Heart left ventricle (tissue), 13 donors: ENCODE measurements at regions not wholly inside any gene's neighbourhood (a gene's known extent, or its start where the extent isn't known, plus 50 kb on each side); places are given as distances from the start of the nearest gene placed in this dataset.
"Not testable (repeated sequence)": the region's sequence is repeated elsewhere in the genome, so short reads cannot be mapped to it uniquely, and the experiment has no call there.

Experiments used
- POLR2A ChIP-seq, 2 donors: fragments of 450-650 bp; IDR thresholded peaks; one replicate each; pipeline ENCODE4 v1.6.1; 2017; ENCODE audit warnings: antibody characterized with exemption in 2 of 2, mild to moderate bottlenecking in 2 of 2, moderate library complexity in 2 of 2
- TF ChIP-seq, protein P1 (sequence below), 12 donors: fragments of 200-600 bp; sonication (generic) in 4 of 12; IDR thresholded peaks; one replicate each; pipeline versions ENCODE4 v1.5.0 to v1.8.0; 2018 to 2022; ENCODE audit warnings: antibody characterized with exemption in 12 of 12, mild to moderate bottlenecking in 5 of 12
- donor health status: ischemic (EF 13 %, LVEDD 7.1; RV severe dilation, severe dysfunction).
- donor health status: DM: no; HTN: yes; CAD: no.
- donor health status: DM: no; HTN: no; CAD: no.
- donor health status: ischemic (EF 25% LVEDD 6.9; RV normal size, moderate dysfunction).
- donor health status: ischemic (EF 25% LVEDD 5.7; RV mildly dilated, moderate dysfunction).
- donor health status: ischemic (EF 35%, LVEDD 5.7; RV mildly dilated, moderate dysfunction).
- donor health status: nonischemic (EF 11% LVEDD 7.7; RV severe dilation, severe dysfunction).
- donor health status: DM: yes; HTN: yes; CAD: no.
- donor health status: PGD.
- donor health status: ischemic (EF 29% LVEDD 5.4; RV normal size, mild dysfunction).
- donor health status: nonischemic (EF 23%, LVEDD 6.1; RV moderate dilation, normal function).

GRCh38 chrX:139306675-139307074 is 223.9 kb upstream of the F9 start:
- TF ChIP-seq, protein P1, sequence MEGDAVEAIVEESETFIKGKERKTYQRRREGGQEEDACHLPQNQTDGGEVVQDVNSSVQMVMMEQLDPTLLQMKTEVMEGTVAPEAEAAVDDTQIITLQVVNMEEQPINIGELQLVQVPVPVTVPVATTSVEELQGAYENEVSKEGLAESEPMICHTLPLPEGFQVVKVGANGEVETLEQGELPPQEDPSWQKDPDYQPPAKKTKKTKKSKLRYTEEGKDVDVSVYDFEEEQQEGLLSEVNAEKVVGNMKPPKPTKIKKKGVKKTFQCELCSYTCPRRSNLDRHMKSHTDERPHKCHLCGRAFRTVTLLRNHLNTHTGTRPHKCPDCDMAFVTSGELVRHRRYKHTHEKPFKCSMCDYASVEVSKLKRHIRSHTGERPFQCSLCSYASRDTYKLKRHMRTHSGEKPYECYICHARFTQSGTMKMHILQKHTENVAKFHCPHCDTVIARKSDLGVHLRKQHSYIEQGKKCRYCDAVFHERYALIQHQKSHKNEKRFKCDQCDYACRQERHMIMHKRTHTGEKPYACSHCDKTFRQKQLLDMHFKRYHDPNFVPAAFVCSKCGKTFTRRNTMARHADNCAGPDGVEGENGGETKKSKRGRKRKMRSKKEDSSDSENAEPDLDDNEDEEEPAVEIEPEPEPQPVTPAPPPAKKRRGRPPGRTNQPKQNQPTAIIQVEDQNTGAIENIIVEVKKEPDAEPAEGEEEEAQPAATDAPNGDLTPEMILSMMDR (IDR thresholded peaks at IDR 0.05): not testable (repeated sequence)
- TF ChIP-seq POLR2A (IDR thresholded peaks at IDR 0.05): not testable (repeated sequence)
